K562 (cell line): ENCODE measurements at regions not wholly inside any gene's neighbourhood (a gene's known extent, or its start where the extent isn't known, plus 50 kb on each side); places are given as distances from the start of the nearest gene placed in this dataset.

Experiments
- ATAC-seq: fragments of 200-7000 bp; cut with Tn5 transposase; 3 replicates; pipeline ENCODE4 v1.9.1; 2020; ENCODE audit warnings: moderate library complexity
- BruUV-seq: library from RNA; stranded (reverse); fragments of 400-500 nt; replicated peaks from 2 replicates; lab custom pipeline; 2021; lab: Mats Ljungman, UMichigan
- CTCF ChIA-PET: fragments of 300-600 bp; formaldehyde crosslinking; extraction: SDS; loops from one replicate; lab custom pipeline; 2021; ENCODE audit warnings: low intra/inter-chr PET ratio; lab: Yijun Ruan, JAX
- POLR2A ChIA-PET: fragments of 300-600, 350-650 bp; sonication (Branson Sonifier 250); formaldehyde crosslinking; extraction: SDS; loops from one replicate; lab custom pipeline; 2021; ENCODE audit warnings: antibody characterized with exemption, inconsistent platforms; lab: Yijun Ruan, JAX
- DNase-seq, 4 experiments: peaks; one replicate each; pipeline versions ENCODE4 v3.0.0 to v3.0.0-alpha.2; 2011 to 2018; ENCODE audit warnings: low spot score in 3 of 4, mixed read lengths in 3 of 4; ENCODE audit errors: extremely low read depth in 1 of 4
- FAIRE-seq: peaks from 2 replicates; lab custom pipeline; 2011; peaks lifted over from hg19 to GRCh38; lab: Jason Lieb, UNC
- H2AFZ ChIP-seq: 2 replicates; pipeline ENCODE4 v1.6.0; 2011; ENCODE audit warnings: low read depth, low read length, control low read depth, inconsistent platforms
- H3K27ac ChIP-seq: fragments of 200-600 bp; 3 replicates; pipeline ENCODE4 v1.8.0; 2011; ENCODE audit warnings: low read depth, mild to moderate bottlenecking, control low read depth, inconsistent platforms, low read length, moderate library complexity, mixed read lengths; ENCODE audit errors: extremely low read depth
- H3K27me3 ChIP-seq, 2 experiments: fragments of 300-600 bp in 1 of 2; 2 replicates in 1 of 2; 3 replicates in 1 of 2; pipeline versions ENCODE4 v1.6.0 to v1.8.0; 2011; ENCODE audit warnings: inconsistent platforms in 2 of 2, low read length in 2 of 2, mild to moderate bottlenecking in 1 of 2, mixed read lengths in 1 of 2, moderate library complexity in 1 of 2; ENCODE audit not compliant: control insufficient read depth in 2 of 2, insufficient read depth in 2 of 2
- H3K36me3 ChIP-seq: fragments of 300-600 bp; 3 replicates; pipeline ENCODE4 v1.8.0; 2011; ENCODE audit warnings: mild to moderate bottlenecking, low read length, inconsistent platforms; ENCODE audit not compliant: control insufficient read depth, insufficient read depth
- H3K4me1 ChIP-seq, 2 experiments: fragments of 200-600 bp in 1 of 2; replicated peaks in 1 of 2; 2 replicates in 1 of 2; 3 replicates in 1 of 2; pipeline versions ENCODE4 v1.5.1 to v1.8.0; 2011; ENCODE audit warnings: inconsistent platforms in 2 of 2, low read length in 2 of 2, mild to moderate bottlenecking in 1 of 2, mixed read lengths in 1 of 2, moderate library complexity in 1 of 2; ENCODE audit not compliant: control insufficient read depth in 2 of 2, insufficient read depth in 2 of 2
- H3K4me2 ChIP-seq: 2 replicates; pipeline ENCODE4 v1.6.1; 2011; ENCODE audit warnings: low read length, control low read depth, inconsistent platforms, mixed read lengths; ENCODE audit not compliant: insufficient read depth
- H3K4me3 ChIP-seq: fragments of 200-600 bp; sonication (generic), shearing (Covaris generic); 2 replicates; pipeline ENCODE4 v1.5.1; 2016; ENCODE audit warnings: control low read depth, inconsistent platforms
- H3K79me2 ChIP-seq: fragments of 200-600 bp; 3 replicates; pipeline ENCODE4 v1.8.0; 2011; ENCODE audit warnings: low read length, inconsistent platforms; ENCODE audit not compliant: control insufficient read depth, insufficient read depth
- H3K9ac ChIP-seq, 2 experiments: 2 replicates each; pipeline versions ENCODE4 v1.6.0 to v1.6.1; 2011; ENCODE audit warnings: low read depth in 2 of 2, low read length in 2 of 2, control low read depth in 1 of 2, inconsistent platforms in 1 of 2, mild to moderate bottlenecking in 1 of 2, mixed read lengths in 1 of 2; ENCODE audit not compliant: insufficient read depth in 1 of 2
- H3K9me1 ChIP-seq: one replicate; pipeline ENCODE4 v1.6.0; 2011; ENCODE audit warnings: inconsistent platforms, mild to moderate bottlenecking, low read length, moderate library complexity; ENCODE audit not compliant: control insufficient read depth, insufficient read depth
- H3K9me3 ChIP-seq: replicated peaks from 2 replicates; pipeline ENCODE4 v1.5.1; 2011; ENCODE audit warnings: low read depth, low read length, inconsistent platforms; ENCODE audit not compliant: control insufficient read depth, insufficient read depth
- H4K20me1 ChIP-seq: replicated peaks from 2 replicates; pipeline ENCODE4 v1.6.1; 2011; ENCODE audit warnings: low read length, inconsistent platforms, mixed read lengths; ENCODE audit not compliant: control insufficient read depth, insufficient read depth
- CAMTA2 ChIP-seq: fragments of 250-450 bp; sonication (Bioruptor Pico); conservative IDR thresholded peaks from 2 replicates; pipeline ENCODE4 v1.5.1; 2022
- CHD2 ChIP-seq: IDR thresholded peaks from 2 replicates; pipeline ENCODE4 v1.6.1; 2011; ENCODE audit warnings: low read depth, low read length
- CXXC5 ChIP-seq: fragments of 250-450 bp; sonication (Bioruptor Pico); IDR thresholded peaks from 2 replicates; pipeline ENCODE4 v1.8.0; 2022; ENCODE audit warnings: inconsistent platforms, mild to moderate bottlenecking, moderate library complexity
- MAFK ChIP-seq: IDR thresholded peaks from 2 replicates; pipeline ENCODE4 v1.6.1; 2011; ENCODE audit warnings: low read length, improper control_type of control experiment
- MYC ChIP-seq, 2 experiments: fragments of 250-450 bp in 1 of 2; sonication (Bioruptor Pico) in 1 of 2; IDR thresholded peaks; 2 replicates each; pipeline versions ENCODE4 v1.5.1 to v1.6.1; 2012 to 2021; ENCODE audit warnings: low read depth in 2 of 2, borderline replicate concordance in 1 of 2, improper control_type of control experiment in 1 of 2, low read length in 1 of 2, mild to moderate bottlenecking in 1 of 2, moderate library complexity in 1 of 2
- NCOR1 ChIP-seq: fragments of 450-650 bp; IDR thresholded peaks from 2 replicates; pipeline ENCODE4 v1.6.1; 2016; ENCODE audit warnings: mild to moderate bottlenecking, moderate library complexity
- POU5F1 ChIP-seq: fragments of 150-350 bp; IDR thresholded peaks from 2 replicates; pipeline ENCODE4 v1.6.1; 2014; ENCODE audit warnings: borderline replicate concordance, low read length, low read depth, mild to moderate bottlenecking; ENCODE audit not compliant: partially characterized antibody
- SMARCA5 ChIP-seq: fragments of 450-650 bp; IDR thresholded peaks from 2 replicates; pipeline ENCODE4 v1.6.1; 2016
- ZFP1 ChIP-seq: fragments of 450-650 bp; formaldehyde crosslinking; IDR thresholded peaks from 2 replicates; pipeline ENCODE4 v1.4.0; 2020; ENCODE audit warnings: mild to moderate bottlenecking, mixed read lengths
- ZNF121 ChIP-seq: sonication (generic); formaldehyde crosslinking; conservative IDR thresholded peaks from 2 replicates; pipeline ENCODE4 v1.8.0; 2022; ENCODE audit warnings: missing genetic modification reagents
- ZNF316 ChIP-seq: fragments of 450-650 bp; IDR thresholded peaks from 2 replicates; pipeline ENCODE4 v1.6.1; 2016
- ZNF444 ChIP-seq: fragments of 250-450 bp; sonication (Bioruptor Pico); IDR thresholded peaks from 2 replicates; pipeline ENCODE4 v1.4.0; 2020; ENCODE audit warnings: mild to moderate bottlenecking, moderate library complexity
- ZSCAN32 ChIP-seq: fragments of 450-650 bp; formaldehyde crosslinking; IDR thresholded peaks from 2 replicates; pipeline ENCODE4 v1.4.0; 2020; ENCODE audit warnings: mild to moderate bottlenecking, moderate library complexity
- WGBS: fragments of 100-300 bp; shearing (Covaris generic); methylation state at CpG from one replicate; pipeline ENCODE4 v1.1.6; 2016; ENCODE audit warnings: low coverage, mixed read lengths; ENCODE audit not compliant: insufficient coverage; ENCODE audit errors: missing lambda C conversion rate; 5-methylcytosine and 5-hydroxymethylcytosine counted together
- in situ Hi-C: fragments of 300-500 bp; cut with MboI; formaldehyde crosslinking; loops from 4 replicates; pipeline ENCODE4 v1.15.0; 2018; ENCODE audit warnings: inconsistent platforms, mixed read lengths
- intact Hi-C: fragments of 100-400 bp; cut with micrococcal nuclease; formaldehyde crosslinking; loops from 2 replicates; pipeline ENCODE4 v1.14.2; 2022

DNA sequence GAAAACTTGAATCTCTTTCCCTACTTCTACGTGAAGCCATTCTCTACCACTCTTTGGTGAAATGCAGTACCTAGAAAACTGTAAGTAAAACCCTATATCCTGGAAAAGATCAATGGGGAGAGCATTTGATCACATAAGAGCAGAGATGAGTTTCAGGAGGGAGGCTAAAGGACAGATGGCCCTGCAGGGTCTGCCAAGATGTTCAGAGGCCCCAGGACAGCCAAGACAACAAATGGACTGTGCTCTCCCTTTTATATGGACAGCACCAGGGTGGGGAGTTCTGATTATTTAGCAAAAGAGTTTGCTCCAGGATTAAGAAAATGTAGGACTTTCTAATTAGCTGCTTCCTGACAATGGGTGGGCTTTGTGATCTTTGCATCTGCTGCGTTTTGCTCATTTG lies 101.7 kb downstream of the DCK start:
- Histone ChIP-seq H3K9me3 (no peaks in the 10 kb centered on the region), H3K9me1 (no peaks in the 10 kb centered on the region), H3K4me3 (no peak overlapping the region), H3K4me1 (no peaks in the 10 kb centered on the region), H3K79me2 (no peaks in the 10 kb centered on the region), H3K27ac (no peak overlapping the region), H2AFZ (no peak overlapping the region), H3K36me3 (no peaks in the 10 kb centered on the region), H3K9ac (no peak overlapping the region), H3K4me2 (no peak overlapping the region), H3K27me3 (no peaks in the 10 kb centered on the region), H4K20me1 (no peaks in the 10 kb centered on the region)
- FAIRE-seq (no peak), ATAC-seq (no peak), DNase-seq (no peak)
- POLR2A ChIA-PET: interaction anchor here (0.7 kb wide), 2 partner anchors 102 to 228 kb away, joined by 3 read pairs; partner anchors contain the start of gene DCK
- 4% methylated on average over 2 of the region's 2 CpGs for WGBS
- no TSS peak for BruUV-seq
- intact Hi-C loops: no loop called here
- in situ Hi-C loops: no loop called here
- TF ChIP-seq CHD2 (no peak), MYC (IDR thresholded peaks at IDR 0.05; ENCODE audit: low read depth, low read length) (no peak), MYC (CRISPR knock-in tag; IDR thresholded peaks at IDR 0.05; ENCODE audit: borderline replicate concordance, low read depth) (no peak), CXXC5 (CRISPR knock-in tag) (no peak), CAMTA2 (CRISPR knock-in tag) (no peak), POU5F1 (no peak)
- CTCF ChIA-PET: no interaction called here

DNA sequence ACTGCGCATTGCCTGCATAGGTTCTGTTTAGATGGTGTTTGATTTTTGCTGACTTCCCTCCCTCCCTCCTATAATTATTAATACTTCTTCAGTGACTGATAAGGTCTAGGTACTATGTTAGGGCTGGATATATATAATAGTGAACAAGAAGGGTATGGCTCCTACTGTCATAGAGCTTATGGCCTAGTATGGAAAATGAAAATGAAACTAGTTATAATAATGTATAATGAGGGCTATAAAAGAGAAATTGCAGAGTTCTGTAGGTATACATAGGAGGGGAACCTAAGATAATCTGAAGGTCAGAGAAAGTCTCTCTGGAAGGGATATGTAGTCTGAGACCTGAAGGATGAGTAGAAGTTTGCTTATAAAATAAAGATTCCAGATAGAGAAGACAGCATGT lies 102.1 kb downstream of the DCK start:
- POLR2A ChIA-PET: interaction anchor here (0.7 kb wide), 2 partner anchors 102 to 229 kb away, joined by 3 read pairs; partner anchors contain the start of gene DCK

More for the DNA sequence above, 102.1 kb downstream of the DCK start:
- Histone ChIP-seq H3K4me1 (no peaks in the 10 kb centered on the region), H3K27me3 (no peaks in the 10 kb centered on the region), H3K9ac (no peak overlapping the region), H3K79me2 (no peaks in the 10 kb centered on the region), H4K20me1 (no peaks in the 10 kb centered on the region), H3K9me1 (no peaks in the 10 kb centered on the region), H3K36me3 (no peaks in the 10 kb centered on the region), H3K27ac (no peak overlapping the region), H3K4me3 (no peak overlapping the region), H3K9me3 (no peaks in the 10 kb centered on the region), H3K4me2 (no peak overlapping the region), H2AFZ (no peak overlapping the region)
- FAIRE-seq (no peak), DNase-seq (no peak), ATAC-seq (no peak)
- no TSS peak for BruUV-seq
- in situ Hi-C loops: no loop called here
- CTCF ChIA-PET: no interaction called here
- TF ChIP-seq ZFP1 (CRISPR knock-in tag): no peak
- TF ChIP-seq ZSCAN32 (CRISPR knock-in tag): no peak
- TF ChIP-seq ZNF121: no peak
- TF ChIP-seq SMARCA5: no peak
- no peak for TF ChIP-seq NCOR1
- no peak for TF ChIP-seq MAFK
- no peak for TF ChIP-seq ZNF444 (CRISPR knock-in tag)
- TF ChIP-seq ZNF316: no peak
- WGBS: 44% methylated on average over 1 of the region's 1 CpG
- intact Hi-C loops: no loop called here
